Fibroblast of lung (primary cell): ENCODE measurements at regions not wholly inside any gene's neighbourhood (a gene's known extent, or its start where the extent isn't known, plus 50 kb on each side); places are given as distances from the start of the nearest gene placed in this dataset.
A peak's percentile ranks its signal among the peaks of the same experiment; 100 is the strongest.

ENCODE experiments used
- DNase-seq, 2 donors: peaks; one replicate each; pipeline versions ENCODE4 v3.0.0 to v3.0.0-alpha.2; 2010; ENCODE audit warnings: low read depth in 2 of 2
- H2AFZ ChIP-seq: 2 replicates; pipeline ENCODE4 v1.5.1; 2012; ENCODE audit warnings: low read length, control low read depth, inconsistent platforms
- H3K27ac ChIP-seq: 2 replicates; pipeline ENCODE4 v1.5.1; 2011; ENCODE audit warnings: low read length, control low read depth; ENCODE audit not compliant: insufficient read depth
- H3K27me3 ChIP-seq: 2 replicates; pipeline ENCODE4 v1.5.1; 2011; ENCODE audit warnings: mild to moderate bottlenecking, low read length; ENCODE audit not compliant: control insufficient read depth, insufficient read depth
- H3K36me3 ChIP-seq: 2 replicates; pipeline ENCODE4 v1.5.1; 2011; ENCODE audit warnings: low read length; ENCODE audit not compliant: control insufficient read depth, insufficient read depth
- H3K4me1 ChIP-seq: 2 replicates; pipeline ENCODE4 v1.5.1; 2011; ENCODE audit warnings: low read length; ENCODE audit not compliant: control insufficient read depth, insufficient read depth; ENCODE audit errors: extremely low read depth
- H3K4me2 ChIP-seq: 2 replicates; pipeline ENCODE4 v1.5.1; 2011; ENCODE audit warnings: low read length, control low read depth; ENCODE audit not compliant: insufficient read depth; ENCODE audit errors: extremely low read depth
- H3K4me3 ChIP-seq, 4 experiments: fragments of 200-600 bp in 1 of 4; sonication (generic) in 1 of 4; replicated peaks in 1 of 4; 2 replicates each; pipeline ENCODE4 v1.5.1; 2011 to 2016; ENCODE audit warnings: low read length in 4 of 4, low read depth in 3 of 4, mild to moderate bottlenecking in 3 of 4, control low read depth in 2 of 4, inconsistent platforms in 1 of 4, mixed read lengths in 1 of 4; ENCODE audit not compliant: insufficient read depth in 1 of 4; ENCODE audit errors: control extremely low read depth in 1 of 4
- H3K79me2 ChIP-seq: 2 replicates; pipeline ENCODE4 v1.5.1; 2012; ENCODE audit warnings: mild to moderate bottlenecking, low read length, inconsistent platforms; ENCODE audit not compliant: control insufficient read depth, insufficient read depth
- H3K9ac ChIP-seq: 2 replicates; pipeline ENCODE4 v1.5.1; 2011; ENCODE audit warnings: mild to moderate bottlenecking, low read length, control low read depth; ENCODE audit not compliant: insufficient read depth
- H3K9me3 ChIP-seq: 2 replicates; pipeline ENCODE4 v1.5.1; 2012; ENCODE audit warnings: low read depth, low read length; ENCODE audit not compliant: control insufficient read depth, insufficient read depth
- H4K20me1 ChIP-seq: 2 replicates; pipeline ENCODE4 v1.5.1; 2011; ENCODE audit warnings: low read length; ENCODE audit not compliant: control insufficient read depth, insufficient read depth; ENCODE audit errors: extremely low read depth
- EZH2 ChIP-seq: IDR thresholded peaks from 2 replicates; pipeline ENCODE4 v1.5.1; 2012; ENCODE audit warnings: low read length, control low read depth, mild to moderate bottlenecking; ENCODE audit errors: missing control alignments
- TF ChIP-seq, protein P1 (sequence below), 2 donors: IDR thresholded peaks in 1 of 2; conservative IDR thresholded peaks in 1 of 2; 1 replicate in 1 of 2; 2 replicates in 1 of 2; pipeline ENCODE4 v1.5.1; 2011 to 2012; ENCODE audit warnings: low read length in 2 of 2, control low read depth in 1 of 2, inconsistent platforms in 1 of 2, low read depth in 1 of 2, mild to moderate bottlenecking in 1 of 2

- no peak overlapping the region for H3K4me2 ChIP-seq
- H3K36me3 ChIP-seq, result no peaks in the 10 kb centered on the region
- no peak for DNase-seq
- no peaks in the 10 kb centered on the region for H3K79me2 ChIP-seq
- H3K4me3 ChIP-seq, result no peak overlapping the region
- TF ChIP-seq, protein P1, sequence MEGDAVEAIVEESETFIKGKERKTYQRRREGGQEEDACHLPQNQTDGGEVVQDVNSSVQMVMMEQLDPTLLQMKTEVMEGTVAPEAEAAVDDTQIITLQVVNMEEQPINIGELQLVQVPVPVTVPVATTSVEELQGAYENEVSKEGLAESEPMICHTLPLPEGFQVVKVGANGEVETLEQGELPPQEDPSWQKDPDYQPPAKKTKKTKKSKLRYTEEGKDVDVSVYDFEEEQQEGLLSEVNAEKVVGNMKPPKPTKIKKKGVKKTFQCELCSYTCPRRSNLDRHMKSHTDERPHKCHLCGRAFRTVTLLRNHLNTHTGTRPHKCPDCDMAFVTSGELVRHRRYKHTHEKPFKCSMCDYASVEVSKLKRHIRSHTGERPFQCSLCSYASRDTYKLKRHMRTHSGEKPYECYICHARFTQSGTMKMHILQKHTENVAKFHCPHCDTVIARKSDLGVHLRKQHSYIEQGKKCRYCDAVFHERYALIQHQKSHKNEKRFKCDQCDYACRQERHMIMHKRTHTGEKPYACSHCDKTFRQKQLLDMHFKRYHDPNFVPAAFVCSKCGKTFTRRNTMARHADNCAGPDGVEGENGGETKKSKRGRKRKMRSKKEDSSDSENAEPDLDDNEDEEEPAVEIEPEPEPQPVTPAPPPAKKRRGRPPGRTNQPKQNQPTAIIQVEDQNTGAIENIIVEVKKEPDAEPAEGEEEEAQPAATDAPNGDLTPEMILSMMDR (conservative IDR thresholded peaks at IDR 0.05 in 1 of 2, IDR thresholded peaks at IDR 0.05 in 1 of 2; ENCODE audit: low read depth in 1 of 2, low read length in 2 of 2), result no peak
- TF ChIP-seq EZH2, result no peak
- H3K9me3 ChIP-seq, result no peaks in the 10 kb centered on the region
- H3K9ac ChIP-seq, result no peak overlapping the region
- no peaks in the 10 kb centered on the region for H3K4me1 ChIP-seq
- no peaks in the 10 kb centered on the region for H3K27me3 ChIP-seq
- no peaks in the 10 kb centered on the region for H4K20me1 ChIP-seq
- H3K27ac ChIP-seq, result no peak overlapping the region
- H2AFZ ChIP-seq, result no peak overlapping the region
Measured at GRCh38 chr17:71127416-71127815, 958.1 kb downstream of the KCNJ2 start.

DNA sequence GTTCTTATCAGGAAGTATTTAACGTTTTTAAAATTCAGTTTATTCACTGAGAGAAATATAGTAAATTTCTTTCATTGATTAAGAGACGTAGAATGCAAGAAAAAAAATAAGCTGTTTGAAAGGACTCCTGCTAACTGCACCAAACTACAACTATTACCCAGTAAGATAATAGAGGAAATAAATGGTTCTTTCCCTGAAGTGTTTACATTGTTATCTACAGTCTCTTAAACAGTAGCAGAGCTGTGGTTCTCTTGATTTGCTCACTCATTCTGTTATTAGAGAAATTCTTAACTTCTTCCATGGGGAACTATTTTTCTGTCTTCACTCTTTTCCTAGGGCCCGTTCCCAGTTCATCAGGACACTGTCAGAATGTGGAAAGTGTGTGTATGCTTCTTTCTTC is 973.0 kb downstream of the KCNJ2 start:
- H3K9me3 ChIP-seq, result no peaks in the 10 kb centered on the region
- H4K20me1 ChIP-seq, result no peaks in the 10 kb centered on the region
- no peak overlapping the region for H3K4me3 ChIP-seq
- H3K9ac ChIP-seq, result no peak overlapping the region
- no peak overlapping the region for H2AFZ ChIP-seq
- no peaks in the 10 kb centered on the region for H3K79me2 ChIP-seq
- no peaks in the 10 kb centered on the region for H3K4me1 ChIP-seq
- H3K4me2 ChIP-seq, result no peak overlapping the region
- no peaks in the 10 kb centered on the region for H3K27me3 ChIP-seq
- H3K36me3 ChIP-seq, result no peaks in the 10 kb centered on the region
- TF ChIP-seq, protein P1 (conservative IDR thresholded peaks at IDR 0.05 in 1 of 2, IDR thresholded peaks at IDR 0.05 in 1 of 2; ENCODE audit: low read depth in 1 of 2, low read length in 2 of 2), result no peak
- no peak for TF ChIP-seq EZH2
- H3K27ac ChIP-seq, result no peak overlapping the region
- DNase-seq, result peak; percentile 21 to 27

GRCh38 chr17:71145486-71145885 is 975.3 kb upstream of the SOX9 start:
- H3K36me3 ChIP-seq, result no peaks in the 10 kb centered on the region
- H3K79me2 ChIP-seq, result no peaks in the 10 kb centered on the region
- H3K9ac ChIP-seq, result no peak overlapping the region
- no peak overlapping the region for H3K4me2 ChIP-seq
- H3K4me1 ChIP-seq, result no peaks in the 10 kb centered on the region
- H2AFZ ChIP-seq, result no peak overlapping the region
- H4K20me1 ChIP-seq, result no peaks in the 10 kb centered on the region
- no peak for TF ChIP-seq EZH2
- TF ChIP-seq, protein P1 (conservative IDR thresholded peaks at IDR 0.05 in 1 of 2, IDR thresholded peaks at IDR 0.05 in 1 of 2; ENCODE audit: low read depth in 1 of 2, low read length in 2 of 2), result no peak
- no peak overlapping the region for H3K4me3 ChIP-seq
- no peak overlapping the region for H3K27ac ChIP-seq
- H3K9me3 ChIP-seq, result no peaks in the 10 kb centered on the region
- DNase-seq, result peak in 1 of 2 donors; percentile 65
- no peaks in the 10 kb centered on the region for H3K27me3 ChIP-seq
